Mesendoderm (in vitro differentiated cells): ENCODE measurements at regions not wholly inside any gene's neighbourhood (a gene's known extent, or its start where the extent isn't known, plus 50 kb on each side); places are given as distances from the start of the nearest gene placed in this dataset.
"Not testable (repeated sequence)": the region's sequence is repeated elsewhere in the genome, so short reads cannot be mapped to it uniquely, and the experiment has no call there.

Experiments used
- DNase-seq: peaks from one replicate; pipeline ENCODE4 v3.0.0; 2013
- H2AK5ac ChIP-seq: 2 replicates; pipeline ENCODE4 v1.6.1; 2013; ENCODE audit warnings: low read length, inconsistent platforms
- H2BK120ac ChIP-seq: 2 replicates; pipeline ENCODE4 v1.6.1; 2013; ENCODE audit warnings: low read depth, mild to moderate bottlenecking, low read length, moderate library complexity, mixed read lengths
- H2BK15ac ChIP-seq: replicated peaks from 2 replicates; pipeline ENCODE4 v1.6.1; 2013; ENCODE audit warnings: low read depth, mild to moderate bottlenecking, moderate library complexity
- H2BK5ac ChIP-seq: 2 replicates; pipeline ENCODE4 v1.6.1; 2013; ENCODE audit warnings: low read length, inconsistent platforms
- H3K18ac ChIP-seq: 2 replicates; pipeline ENCODE4 v1.6.1; 2013; ENCODE audit warnings: mild to moderate bottlenecking, low read length, mixed read lengths
- H3K23ac ChIP-seq: one replicate; pipeline ENCODE4 v1.6.1; 2013; ENCODE audit warnings: low read length
- H3K27ac ChIP-seq: 2 replicates; pipeline ENCODE4 v1.5.1; 2013; ENCODE audit warnings: low read depth, mild to moderate bottlenecking, inconsistent platforms, low read length, moderate library complexity
- H3K27me3 ChIP-seq: 2 replicates; pipeline ENCODE4 v1.6.1; 2013; ENCODE audit warnings: low read length, control low read depth, mild to moderate bottlenecking, inconsistent platforms; ENCODE audit not compliant: insufficient read depth, poor library complexity
- H3K36me3 ChIP-seq: 2 replicates; pipeline ENCODE4 v1.6.1; 2013; ENCODE audit warnings: low read length, inconsistent platforms; ENCODE audit not compliant: control insufficient read depth, insufficient read depth
- H3K4ac ChIP-seq: one replicate; pipeline ENCODE4 v1.6.1; 2013; ENCODE audit warnings: low read depth, mild to moderate bottlenecking, low read length, moderate library complexity
- H3K4me1 ChIP-seq: 2 replicates; pipeline ENCODE4 v1.6.1; 2013; ENCODE audit warnings: low read depth, low read length, inconsistent platforms; ENCODE audit not compliant: control insufficient read depth
- H3K4me2 ChIP-seq: 2 replicates; pipeline ENCODE4 v1.6.1; 2013; ENCODE audit warnings: low read length
- H3K4me3 ChIP-seq: 2 replicates; pipeline ENCODE4 v1.5.1; 2013; ENCODE audit warnings: mild to moderate bottlenecking, low read length
- H3K56ac ChIP-seq: one replicate; pipeline ENCODE4 v1.6.1; 2013; ENCODE audit warnings: low read length
- H3K79me1 ChIP-seq: 2 replicates; pipeline ENCODE4 v1.6.1; 2013; ENCODE audit warnings: low read length, inconsistent platforms
- H3K79me2 ChIP-seq: 2 replicates; pipeline ENCODE4 v1.6.1; 2013; ENCODE audit warnings: mild to moderate bottlenecking, low read length; ENCODE audit not compliant: control insufficient read depth, insufficient read depth
- H3K9ac ChIP-seq: 2 replicates; pipeline ENCODE4 v1.6.1; 2013; ENCODE audit warnings: low read length, inconsistent platforms
- H4K5ac ChIP-seq: one replicate; pipeline ENCODE4 v1.6.1; 2013; ENCODE audit warnings: low read length
- H4K8ac ChIP-seq: one replicate; pipeline ENCODE4 v1.6.1; 2013; ENCODE audit warnings: low read depth, mild to moderate bottlenecking, control low read depth, low read length, moderate library complexity
- WGBS: extraction: QIAGEN DNeasy Blood & Tissue Kit; methylation state at CpG from one replicate; pipeline ENCODE4 v1.1.7; 2013; ENCODE audit warnings: low lambda C conversion rate, missing lambda C conversion rate; ENCODE audit not compliant: insufficient coverage; ENCODE audit errors: extremely low coverage; 5-methylcytosine and 5-hydroxymethylcytosine counted together

DNA sequence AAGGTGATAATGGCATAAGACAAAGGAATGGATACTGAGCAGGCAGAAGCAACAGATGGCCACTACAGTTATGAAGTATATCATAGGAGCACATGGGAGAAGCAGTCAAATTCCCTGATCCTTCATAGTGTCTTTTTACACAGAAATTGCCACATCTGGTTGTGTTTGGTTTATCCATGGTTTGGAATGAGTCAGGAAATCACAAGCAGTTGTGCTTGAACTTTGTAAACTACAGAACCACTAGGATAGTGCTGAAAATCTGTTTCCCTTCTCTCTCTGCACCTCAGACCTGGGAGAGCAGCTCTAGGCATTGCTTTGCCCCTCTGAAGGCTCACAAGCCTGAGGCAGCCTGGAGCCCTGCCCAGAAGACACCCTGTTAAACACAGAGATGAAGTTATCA, 134.0 kb downstream of the DMRT2 start:
- no peak overlapping the region for H3K56ac ChIP-seq
- no peak overlapping the region for H2AK5ac ChIP-seq
- H3K4me2 ChIP-seq = no peak overlapping the region
- no peak overlapping the region for H3K4me3 ChIP-seq
- no peak overlapping the region for H2BK120ac ChIP-seq
- H3K36me3 ChIP-seq = no peaks in the 10 kb centered on the region
- no peaks in the 10 kb centered on the region for H3K79me1 ChIP-seq
- H3K9ac ChIP-seq = no peak overlapping the region
- no peak overlapping the region for H2BK15ac ChIP-seq
- no peak overlapping the region for H2BK5ac ChIP-seq
- no peak overlapping the region for H4K5ac ChIP-seq
- no peak overlapping the region for H3K27ac ChIP-seq
- no peaks in the 10 kb centered on the region for H3K79me2 ChIP-seq
- H4K8ac ChIP-seq = no peak overlapping the region
- H3K4me1 ChIP-seq = no peaks in the 10 kb centered on the region
- no peak overlapping the region for H3K4ac ChIP-seq
- no peak overlapping the region for H3K23ac ChIP-seq
- H3K27me3 ChIP-seq = no peaks in the 10 kb centered on the region
- no peak overlapping the region for H3K18ac ChIP-seq
- DNase-seq = no peak

DNA sequence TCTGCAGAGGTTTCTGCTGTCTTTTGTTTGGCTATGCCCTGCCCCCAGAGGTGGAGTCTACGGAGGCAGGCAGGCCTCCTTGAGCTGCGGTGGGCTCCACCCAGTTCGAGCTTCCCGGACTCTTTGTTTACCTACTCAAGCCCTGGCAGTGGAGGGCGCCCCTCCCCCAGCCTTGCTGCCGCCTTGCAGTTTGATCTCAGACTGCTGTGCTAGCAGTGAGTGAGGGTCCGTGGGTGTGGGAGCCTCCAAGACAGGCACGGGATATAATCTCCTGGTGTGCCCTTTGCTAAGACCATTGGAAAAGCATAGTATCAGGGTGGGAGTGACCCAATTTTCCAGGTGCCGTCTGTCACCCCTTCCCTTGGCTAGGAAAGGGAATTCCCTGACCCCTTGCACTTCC, 137.0 kb downstream of the DMRT2 start:
- not testable (repeated sequence) for H3K4me1 ChIP-seq, H2BK5ac ChIP-seq
- WGBS = no CpG with 5 or more reads among the region's 9 CpGs

DNA sequence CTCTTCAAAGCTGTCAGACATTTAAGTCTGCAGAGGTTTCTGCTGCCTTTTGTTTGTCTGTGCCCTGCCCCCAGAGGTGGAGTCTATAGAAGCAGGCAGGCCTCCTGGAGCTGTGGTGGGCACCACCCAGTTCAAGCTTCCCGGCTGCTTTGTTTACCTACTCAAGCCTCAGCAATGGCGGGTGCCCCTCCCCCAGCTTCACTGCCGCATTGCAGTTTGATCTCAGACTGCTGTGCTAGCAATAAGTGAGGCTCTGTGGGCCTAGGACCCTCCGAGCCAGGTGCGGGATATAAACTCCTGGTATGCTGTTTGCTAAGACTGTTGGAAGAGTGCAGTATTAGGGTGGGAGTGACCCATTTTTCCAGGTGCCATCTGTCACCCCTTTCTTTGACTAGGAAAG, 145.5 kb downstream of the DMRT2 start:
- not testable (repeated sequence) for DNase-seq, H2BK120ac ChIP-seq, H4K8ac ChIP-seq, H3K9ac ChIP-seq, H3K23ac ChIP-seq, H3K4ac ChIP-seq, H3K18ac ChIP-seq, H3K79me2 ChIP-seq, H2BK5ac ChIP-seq, H3K27me3 ChIP-seq, H3K4me3 ChIP-seq, H2AK5ac ChIP-seq, H3K79me1 ChIP-seq, H3K27ac ChIP-seq, H2BK15ac ChIP-seq, H3K56ac ChIP-seq, H3K4me1 ChIP-seq, H4K5ac ChIP-seq, H3K4me2 ChIP-seq, H3K36me3 ChIP-seq
- no CpG with 5 or more reads among the region's 5 CpGs for WGBS

More for the DNA sequence above, 137.0 kb downstream of the DMRT2 start:
- DNase-seq, H2AK5ac ChIP-seq, H3K27ac ChIP-seq, H3K4ac ChIP-seq, H4K5ac ChIP-seq, H2BK15ac ChIP-seq, H3K79me2 ChIP-seq, H4K8ac ChIP-seq, H3K27me3 ChIP-seq, H3K56ac ChIP-seq, H2BK120ac ChIP-seq, H3K4me3 ChIP-seq, H3K23ac ChIP-seq, H3K79me1 ChIP-seq, H3K36me3 ChIP-seq, H3K9ac ChIP-seq, H3K4me2 ChIP-seq, H3K18ac ChIP-seq: not testable (repeated sequence)

DNA sequence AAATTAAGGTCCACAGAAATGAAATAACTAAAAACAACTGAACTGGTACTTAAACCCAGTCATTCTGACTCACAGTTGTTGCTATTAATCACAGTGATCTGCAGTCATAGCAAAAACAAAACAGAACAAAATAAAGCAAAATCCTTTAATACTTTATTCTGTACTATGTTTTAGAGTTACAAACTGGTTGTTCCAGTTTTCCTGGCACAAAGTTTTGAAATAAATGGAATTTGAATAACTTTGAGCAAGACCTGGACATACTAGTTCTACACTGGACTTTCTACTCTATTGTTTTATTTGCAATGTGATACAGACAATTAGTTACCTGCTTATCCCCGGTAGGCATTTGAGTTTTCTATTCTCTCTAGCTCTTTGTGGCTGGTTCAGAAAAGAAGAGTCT, 147.9 kb downstream of the DMRT2 start:
- H4K5ac ChIP-seq = no peak overlapping the region
- H3K79me1 ChIP-seq = no peaks in the 10 kb centered on the region
- no peak overlapping the region for H3K27ac ChIP-seq
- no peaks in the 10 kb centered on the region for H3K27me3 ChIP-seq
- no CpG with 5 or more reads among the region's 1 CpG for WGBS
- no peak overlapping the region for H4K8ac ChIP-seq
- no peak overlapping the region for H2AK5ac ChIP-seq
- no peak overlapping the region for H3K18ac ChIP-seq
- no peak overlapping the region for H2BK15ac ChIP-seq
- H3K4ac ChIP-seq = no peak overlapping the region
- H2BK120ac ChIP-seq = no peak overlapping the region
- DNase-seq = no peak
- H3K79me2 ChIP-seq = no peaks in the 10 kb centered on the region
- H3K4me3 ChIP-seq = no peak overlapping the region
- H2BK5ac ChIP-seq = no peak overlapping the region
- H3K23ac ChIP-seq = no peak overlapping the region
- H3K4me2 ChIP-seq = no peak overlapping the region
- no peaks in the 10 kb centered on the region for H3K4me1 ChIP-seq
- no peak overlapping the region for H3K9ac ChIP-seq
- H3K56ac ChIP-seq = no peak overlapping the region
- H3K36me3 ChIP-seq = no peaks in the 10 kb centered on the region

DNA sequence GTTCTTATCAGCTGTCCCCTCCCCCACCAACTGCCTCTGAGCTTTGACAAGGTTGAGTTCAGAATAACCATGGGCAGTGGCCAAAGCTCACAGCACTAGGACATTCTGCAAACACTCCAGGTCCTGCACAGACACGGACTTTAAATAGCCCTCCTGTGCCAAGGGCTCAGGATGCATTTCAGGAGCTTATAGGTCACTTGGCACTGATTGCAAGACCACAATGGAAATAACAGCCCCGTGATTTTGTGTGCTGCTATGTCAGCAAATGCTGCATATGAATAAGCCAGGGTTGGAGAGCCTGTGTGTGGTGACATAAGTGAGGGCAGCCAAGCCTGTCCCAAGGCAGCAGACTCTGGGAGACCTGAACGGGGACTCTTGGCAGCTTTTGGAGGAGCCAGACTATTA, 150.7 kb downstream of the DMRT2 start:
- Histone ChIP-seq H4K5ac (no peak overlapping the region), H2AK5ac (no peak overlapping the region), H3K36me3 (no peaks in the 10 kb centered on the region), H3K56ac (no peak overlapping the region), H4K8ac (no peak overlapping the region), H3K4me3 (no peak overlapping the region), H3K79me2 (no peaks in the 10 kb centered on the region), H3K23ac (no peak overlapping the region), H2BK15ac (no peak overlapping the region), H3K27me3 (no peaks in the 10 kb centered on the region), H3K4me1 (no peaks in the 10 kb centered on the region), H3K79me1 (no peaks in the 10 kb centered on the region), H3K18ac (no peak overlapping the region), H2BK120ac (no peak overlapping the region), H3K4me2 (no peak overlapping the region), H2BK5ac (no peak overlapping the region), H3K27ac (no peak overlapping the region), H3K9ac (no peak overlapping the region), H3K4ac (no peak overlapping the region)
- WGBS = no CpG with 5 or more reads among the region's 3 CpGs
- DNase-seq = no peak

DNA sequence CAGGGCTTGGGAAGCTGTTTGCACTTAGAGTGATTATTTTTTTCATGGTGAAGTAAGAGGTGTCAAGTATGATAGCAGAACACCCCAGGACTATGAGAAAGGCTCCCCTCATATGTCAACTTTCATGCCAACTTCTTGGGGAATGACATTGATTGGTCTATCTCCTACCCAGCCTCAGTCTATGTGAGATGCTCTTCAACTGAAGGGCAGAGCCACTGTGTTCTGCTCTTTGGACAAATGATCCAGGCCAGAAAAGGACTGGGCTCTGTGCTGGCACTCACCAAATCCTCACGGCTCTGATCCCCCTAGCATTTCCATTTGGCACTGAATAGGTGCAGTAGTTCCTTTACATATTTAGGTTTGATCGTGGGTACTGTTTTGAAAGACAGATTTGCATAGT, 151.1 kb downstream of the DMRT2 start:
- no peak for DNase-seq
- Histone ChIP-seq H3K23ac (no peak overlapping the region), H3K18ac (no peak overlapping the region), H4K5ac (no peak overlapping the region), H3K4me1 (no peaks in the 10 kb centered on the region), H3K4ac (no peak overlapping the region), H3K79me2 (no peaks in the 10 kb centered on the region), H2BK5ac (no peak overlapping the region), H3K27ac (no peak overlapping the region), H3K36me3 (no peaks in the 10 kb centered on the region), H3K56ac (no peak overlapping the region), H3K4me2 (no peak overlapping the region), H2BK15ac (no peak overlapping the region), H3K4me3 (no peak overlapping the region), H2AK5ac (no peak overlapping the region), H2BK120ac (no peak overlapping the region), H4K8ac (no peak overlapping the region), H3K9ac (no peak overlapping the region), H3K79me1 (no peaks in the 10 kb centered on the region), H3K27me3 (no peaks in the 10 kb centered on the region)
- no CpG with 5 or more reads among the region's 2 CpGs for WGBS
